GM18870 (cell line): ENCODE measurements at regions not wholly inside any gene's neighbourhood (a gene's known extent, or its start where the extent isn't known, plus 50 kb on each side); places are given as distances from the start of the nearest gene placed in this dataset.

Source experiments
- ATAC-seq: cut with Tn5 transposase; IDR thresholded peaks from one replicate; pipeline ENCODE4 v1.9.1; 2021; ENCODE audit warnings: moderate library complexity; ENCODE audit not compliant: unreplicated experiment

DNA sequence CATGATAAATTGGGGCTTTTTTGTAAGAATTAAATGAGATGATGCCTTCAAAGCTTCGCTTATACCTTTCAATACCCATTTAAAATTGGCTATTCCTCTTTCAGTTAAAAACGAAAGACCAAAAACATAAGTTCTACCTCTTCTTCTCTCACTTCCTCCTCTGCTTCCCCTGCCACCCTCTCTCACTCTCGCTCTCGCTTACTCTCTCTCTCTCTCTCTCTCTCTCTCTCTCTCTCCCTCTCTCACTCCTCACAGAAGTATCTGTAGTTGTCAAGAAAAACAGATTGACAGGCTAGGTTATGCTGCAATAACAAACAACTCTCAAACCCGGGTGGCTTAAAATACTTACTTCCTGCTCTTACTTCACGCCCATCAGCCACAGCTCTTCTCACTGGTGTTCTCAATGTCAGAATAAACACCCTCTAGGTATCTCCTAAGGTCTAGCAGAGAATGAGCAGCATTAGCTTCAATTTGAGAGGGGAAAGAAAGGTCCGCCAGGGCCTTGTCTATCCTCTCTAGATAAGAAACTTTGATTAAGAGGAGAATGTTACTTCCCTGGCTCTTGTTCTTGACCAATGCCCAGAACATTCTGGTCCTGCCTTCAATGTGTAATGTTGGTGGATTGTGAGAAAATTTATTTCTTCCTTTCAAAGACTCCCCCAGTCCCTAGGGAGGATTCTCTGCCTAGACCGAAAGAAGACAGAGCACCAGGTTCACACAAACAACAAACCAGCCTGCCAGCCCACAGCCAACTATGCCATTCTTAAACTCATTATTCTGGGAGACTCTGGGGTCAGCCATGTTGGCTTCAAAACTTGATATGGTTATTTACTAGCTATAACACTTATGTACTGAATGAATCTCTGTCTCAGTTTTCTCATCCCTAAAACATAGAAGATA, 1028.7 kb downstream of the XPNPEP1 start:
- ATAC-seq: peak; percentile 89

DNA sequence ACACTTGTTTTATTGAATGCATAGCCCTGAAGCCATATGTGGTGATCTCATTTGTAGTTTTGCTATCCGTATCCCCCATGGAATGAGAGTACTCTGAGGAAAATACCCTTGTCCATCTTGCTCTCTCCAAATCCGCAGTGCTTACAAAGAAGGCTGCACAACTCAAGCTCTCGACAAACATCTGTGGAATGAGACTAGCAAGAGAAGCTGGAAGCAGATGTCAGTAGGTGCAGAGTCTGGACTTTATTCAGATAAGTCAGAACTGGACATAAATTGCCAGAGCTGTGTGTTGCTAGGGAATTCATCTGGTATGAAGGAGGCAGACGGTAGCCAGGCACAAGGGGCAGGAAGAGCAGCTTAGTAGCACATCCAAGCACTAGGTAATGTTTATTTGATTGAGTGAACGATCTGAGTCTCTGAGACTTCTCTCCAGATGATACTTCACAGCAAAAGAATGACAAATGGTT, 1046.2 kb downstream of the XPNPEP1 start:
- ATAC-seq: no peak

DNA sequence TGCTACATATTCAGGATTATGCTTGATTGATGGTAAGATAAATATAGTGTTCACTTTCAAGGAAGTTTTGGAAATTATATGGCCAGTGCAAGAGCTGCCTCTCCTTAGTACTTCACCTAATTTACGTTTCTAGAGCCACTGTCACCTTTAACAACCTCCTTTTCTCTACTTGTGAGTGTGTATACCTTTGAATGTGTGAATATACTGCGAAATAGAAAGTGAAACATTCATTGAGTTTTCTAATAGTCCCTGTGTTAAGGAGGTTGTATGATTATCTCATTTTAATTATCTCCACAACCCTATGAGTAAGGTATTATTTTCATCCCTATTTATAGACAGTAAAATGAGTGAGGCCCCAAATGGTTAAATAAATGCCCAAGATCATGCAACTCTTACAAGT, 1050.5 kb downstream of the XPNPEP1 start:
- no peak for ATAC-seq

DNA sequence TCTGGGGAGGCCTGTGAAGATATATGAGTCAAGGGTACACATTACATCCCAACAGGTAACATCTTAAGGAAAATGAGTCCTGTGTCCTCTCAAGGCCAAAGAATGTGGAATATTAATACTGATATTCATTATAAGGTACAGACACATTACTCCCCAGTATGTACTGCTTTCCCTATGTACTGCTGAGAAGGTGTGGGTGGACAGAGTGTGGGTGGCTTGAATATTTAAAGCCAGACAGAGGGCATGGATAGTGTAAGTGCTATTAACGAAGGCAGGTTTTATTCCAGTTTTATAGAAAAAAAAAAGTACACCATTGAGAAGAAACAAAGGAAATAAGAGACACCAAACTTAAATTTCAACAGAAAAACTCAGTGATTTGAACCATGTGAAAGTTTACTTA, 1054.4 kb downstream of the XPNPEP1 start:
- no peak for ATAC-seq

DNA sequence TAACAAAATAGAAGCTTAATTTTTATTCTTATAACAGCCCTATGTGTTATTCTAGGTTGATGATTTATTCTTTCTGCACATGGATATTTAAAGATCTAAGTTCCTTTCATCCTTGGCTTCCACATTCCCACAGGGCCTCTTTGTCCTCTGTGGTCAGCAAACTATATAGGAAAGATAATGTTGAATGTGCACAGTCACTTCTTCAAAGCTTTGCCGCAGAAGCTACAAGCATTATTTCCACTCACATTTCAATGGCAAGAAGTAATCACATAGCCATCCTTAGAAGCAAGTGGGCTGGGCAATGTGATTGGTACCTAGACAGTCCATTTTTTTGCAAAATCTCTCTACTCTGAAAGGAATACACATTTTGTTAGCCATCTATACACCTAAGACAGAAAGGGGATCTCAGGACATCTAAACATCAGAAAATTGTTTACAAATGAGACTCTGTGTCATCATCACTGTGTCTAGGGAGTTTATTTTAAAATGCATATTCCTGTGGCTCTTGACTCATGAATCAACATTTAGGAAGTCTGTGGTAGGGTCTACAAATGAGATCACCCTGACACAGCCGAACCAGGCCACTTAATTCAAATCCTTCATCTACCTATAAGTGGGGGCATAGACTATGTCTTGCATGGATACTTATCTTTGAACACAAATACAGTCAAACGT, 1060.5 kb downstream of the XPNPEP1 start:
- no peak for ATAC-seq

DNA sequence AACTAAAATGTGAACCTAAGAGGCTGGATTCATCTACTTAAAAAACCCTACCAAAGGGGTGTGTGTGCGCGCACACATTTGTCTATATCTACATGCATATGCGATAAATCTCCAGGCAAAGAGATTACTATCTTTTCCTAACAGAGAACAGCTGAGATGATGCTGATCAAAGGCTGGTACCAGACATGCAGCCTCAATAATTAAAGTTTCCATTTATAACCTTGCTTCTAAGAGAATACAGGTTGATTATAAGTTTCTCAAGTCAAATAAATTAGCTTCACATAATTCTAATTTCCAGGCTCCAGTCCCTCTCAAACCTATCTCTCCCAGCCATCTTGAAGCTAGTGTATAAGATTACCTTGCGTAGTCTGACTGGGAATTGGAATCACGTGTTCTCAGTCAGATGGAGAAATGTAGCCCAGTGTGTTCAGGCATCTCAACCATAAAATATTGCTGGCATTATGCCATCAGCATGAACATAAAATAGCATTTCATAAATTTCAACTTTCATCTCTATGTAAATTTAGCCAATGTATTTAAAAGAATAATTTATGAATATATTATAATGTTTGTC, 1062.0 kb downstream of the XPNPEP1 start:
- ATAC-seq: no peak

DNA sequence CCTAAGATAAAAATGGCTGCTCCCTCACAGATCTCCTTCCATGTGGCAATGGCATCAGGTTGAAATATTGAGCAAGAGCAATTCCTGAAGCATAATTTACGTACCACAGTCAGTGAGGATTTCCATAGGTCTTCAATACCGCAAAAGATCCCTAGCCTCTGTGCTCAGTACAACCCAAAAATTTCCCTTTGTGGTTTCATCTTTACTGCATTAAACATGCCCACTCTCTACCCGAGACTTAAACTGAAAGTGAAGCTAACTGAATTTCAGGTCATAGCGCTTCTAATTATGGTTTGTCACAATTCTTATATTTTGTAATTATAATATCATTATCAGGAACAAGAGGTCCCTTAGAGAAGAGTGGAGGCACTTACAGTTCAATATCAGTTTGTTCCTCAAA, 1071.1 kb downstream of the XPNPEP1 start:
- ATAC-seq: peak; percentile 84

DNA sequence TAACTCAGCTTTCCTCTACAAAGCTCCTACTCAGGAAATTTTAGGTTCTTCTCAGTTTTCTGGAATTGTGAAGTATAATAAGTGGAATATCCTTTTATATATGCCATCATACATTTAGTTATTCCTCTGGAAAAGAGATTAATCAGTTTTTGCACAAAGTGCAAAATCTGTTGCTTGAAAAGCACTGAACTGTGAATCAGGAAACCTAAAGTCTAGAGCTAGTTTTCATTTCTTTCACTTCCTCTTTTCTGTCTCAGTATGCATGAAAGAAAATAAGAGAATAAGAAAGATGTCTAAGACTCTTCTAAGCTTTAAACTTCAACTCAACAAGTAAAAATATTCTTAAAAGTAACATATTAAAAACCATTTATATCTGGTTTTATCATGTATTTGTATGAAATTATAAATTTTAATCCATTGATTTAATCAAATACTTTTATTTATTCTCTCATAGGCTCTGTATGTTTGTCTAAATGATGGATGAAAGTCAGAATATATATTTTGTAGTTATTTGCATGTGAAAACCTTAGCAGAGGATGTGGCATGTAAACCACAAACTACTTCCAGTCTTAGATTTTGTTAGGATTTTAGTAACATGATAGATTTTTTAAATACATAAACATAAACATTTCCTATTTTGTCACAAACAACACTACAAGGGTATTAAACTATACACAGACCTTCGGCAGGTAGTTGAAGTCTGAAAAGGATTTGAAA, 1073.0 kb downstream of the XPNPEP1 start:
- peak; percentile 88 for ATAC-seq

DNA sequence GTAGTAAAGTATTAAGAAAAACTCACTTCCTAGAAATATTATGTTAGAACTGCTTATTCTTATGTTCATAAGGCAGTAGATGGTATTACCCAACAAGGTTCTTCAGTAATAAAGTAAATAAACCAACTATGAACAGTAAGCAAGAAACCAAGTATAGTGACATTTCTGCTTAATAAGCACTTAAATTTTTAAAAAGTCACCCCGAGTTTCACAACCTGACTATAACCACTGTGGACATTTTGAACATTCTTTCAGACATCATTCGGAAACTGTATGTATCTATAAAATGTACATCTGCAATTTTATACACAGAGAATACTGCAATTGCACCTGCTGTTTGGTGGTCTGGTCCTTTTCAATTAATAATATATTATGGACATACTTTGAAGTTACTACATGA, 1073.6 kb downstream of the XPNPEP1 start:
- ATAC-seq: no peak

DNA sequence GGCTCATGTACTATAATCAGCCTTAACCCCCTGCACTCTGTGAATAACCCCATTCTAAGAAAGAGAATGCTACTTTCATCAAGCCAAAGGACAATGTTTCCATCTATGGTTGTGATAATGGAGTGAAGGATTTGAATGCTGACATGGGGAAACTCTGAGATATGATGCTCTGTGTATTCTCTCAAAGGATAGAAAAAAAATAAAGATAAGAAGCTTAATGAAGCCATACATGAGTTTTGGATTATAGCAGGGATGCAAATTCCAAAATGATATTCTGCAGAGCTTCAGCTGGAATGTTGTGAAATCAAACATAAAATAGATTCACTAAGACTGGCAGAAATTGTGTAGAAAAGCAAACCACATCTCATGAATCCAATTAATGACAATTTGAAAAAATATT, 1074.1 kb downstream of the XPNPEP1 start:
- no peak for ATAC-seq

DNA sequence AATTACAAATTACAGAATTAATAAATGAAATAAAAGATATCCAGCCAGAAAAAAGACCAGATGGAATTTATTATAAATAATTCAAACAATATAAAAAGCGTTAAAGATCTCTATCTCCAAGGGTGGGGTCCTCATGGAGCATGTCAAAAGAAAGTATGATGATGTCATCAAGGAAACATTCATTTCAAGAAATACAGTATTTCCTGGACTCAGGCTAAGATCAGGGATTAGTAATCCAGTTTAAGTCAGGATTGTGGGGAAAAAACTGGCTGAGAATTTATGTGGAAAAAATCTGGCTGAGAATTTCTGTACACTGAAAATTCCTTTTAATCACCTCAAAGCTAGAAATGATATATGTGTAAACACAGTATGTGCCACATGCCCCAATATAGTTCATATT, 1075.3 kb downstream of the XPNPEP1 start:
- no peak for ATAC-seq

DNA sequence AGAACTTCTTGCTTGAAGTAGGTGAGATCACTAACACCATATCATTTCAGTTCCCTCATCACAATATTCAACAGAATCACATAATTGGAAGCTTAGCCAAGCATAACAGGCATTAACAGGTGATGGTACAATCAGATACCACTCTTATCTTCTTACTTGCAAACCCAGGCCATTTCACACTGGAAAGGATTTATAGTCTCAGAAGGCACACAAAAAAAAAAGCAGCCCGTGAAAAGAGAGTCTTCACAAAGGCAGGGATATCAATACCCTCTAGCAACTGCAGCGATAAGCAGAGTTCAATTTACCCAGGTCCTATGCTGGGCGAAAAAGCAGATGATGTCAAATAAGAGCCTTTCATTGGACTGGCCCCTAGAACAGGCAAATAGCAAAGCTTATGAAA, 1082.4 kb downstream of the XPNPEP1 start:
- no peak for ATAC-seq

DNA sequence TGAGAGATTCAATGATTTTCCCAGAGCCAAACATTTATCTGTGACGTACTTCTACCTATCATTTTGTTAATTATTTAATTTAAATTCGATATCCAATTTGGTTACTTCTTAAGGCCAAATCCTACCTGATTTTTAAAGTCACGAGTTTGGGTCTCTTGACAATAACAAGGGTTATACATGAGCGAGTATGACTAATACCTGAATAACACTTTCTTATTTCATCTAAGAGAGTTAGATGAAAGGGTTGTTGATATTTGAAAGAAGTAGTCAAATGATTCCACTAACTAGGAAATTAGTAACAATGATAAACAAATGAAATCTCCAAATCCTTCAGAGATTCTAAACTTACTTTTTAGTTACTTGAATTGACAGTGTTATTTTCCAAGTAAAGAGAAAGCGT, 1086.9 kb downstream of the XPNPEP1 start:
- no peak for ATAC-seq

DNA sequence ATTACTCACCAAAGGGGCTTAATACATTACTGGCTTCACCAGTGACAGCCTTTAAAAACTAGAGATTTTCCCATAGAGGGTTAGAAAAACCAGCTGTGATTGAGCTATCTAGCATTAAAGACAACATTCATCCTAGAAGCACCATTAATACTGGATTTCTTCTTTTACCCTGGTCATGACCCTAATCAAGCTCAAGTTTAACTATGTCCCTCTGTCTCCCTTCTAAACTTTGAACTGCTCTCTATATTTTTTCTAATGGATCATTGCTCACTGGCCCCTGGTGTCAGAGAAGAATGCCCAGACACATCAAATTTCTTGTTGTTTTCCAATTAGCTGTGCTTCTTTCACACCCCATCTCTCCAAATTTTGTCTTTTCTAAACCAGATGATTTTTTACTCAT, 1101.3 kb downstream of the XPNPEP1 start:
- ATAC-seq: no peak

DNA sequence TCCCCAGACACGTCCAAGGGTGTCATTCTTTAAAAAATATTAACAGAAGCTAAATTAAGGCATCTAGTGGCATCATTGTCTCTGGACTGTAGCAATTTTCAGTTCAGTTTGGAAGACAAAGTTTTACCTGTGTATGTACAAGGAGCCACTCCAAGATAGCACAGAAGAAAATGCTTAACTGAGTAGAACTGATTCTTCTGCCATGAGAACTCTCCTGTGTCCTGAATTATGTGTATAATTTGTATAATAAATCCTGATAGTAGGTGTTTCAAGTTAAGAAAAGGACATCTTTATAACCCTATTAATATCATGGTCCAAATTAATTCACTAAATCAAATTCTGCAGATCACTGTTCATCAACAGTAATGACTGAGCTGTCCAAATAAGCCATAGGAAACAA, 1104.0 kb downstream of the XPNPEP1 start:
- ATAC-seq: no peak

DNA sequence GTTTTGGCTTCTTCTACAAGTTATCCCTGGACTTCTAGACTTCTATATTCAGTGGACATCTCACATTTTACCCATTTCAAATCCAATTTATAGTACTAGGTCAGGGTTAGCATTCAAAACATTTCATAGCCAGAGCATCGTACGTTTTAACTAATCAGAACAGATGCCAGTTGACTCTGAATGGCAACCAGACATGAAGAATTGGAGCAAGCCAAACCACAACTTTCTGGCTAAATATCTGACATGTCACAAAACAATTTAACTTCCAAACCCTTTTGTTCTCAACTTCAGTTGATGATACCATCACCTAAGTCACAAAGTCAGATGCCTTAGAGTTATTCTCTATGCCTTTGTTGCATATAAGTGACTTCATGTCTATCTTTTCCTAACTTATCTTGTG, 1105.7 kb downstream of the XPNPEP1 start:
- no peak for ATAC-seq

DNA sequence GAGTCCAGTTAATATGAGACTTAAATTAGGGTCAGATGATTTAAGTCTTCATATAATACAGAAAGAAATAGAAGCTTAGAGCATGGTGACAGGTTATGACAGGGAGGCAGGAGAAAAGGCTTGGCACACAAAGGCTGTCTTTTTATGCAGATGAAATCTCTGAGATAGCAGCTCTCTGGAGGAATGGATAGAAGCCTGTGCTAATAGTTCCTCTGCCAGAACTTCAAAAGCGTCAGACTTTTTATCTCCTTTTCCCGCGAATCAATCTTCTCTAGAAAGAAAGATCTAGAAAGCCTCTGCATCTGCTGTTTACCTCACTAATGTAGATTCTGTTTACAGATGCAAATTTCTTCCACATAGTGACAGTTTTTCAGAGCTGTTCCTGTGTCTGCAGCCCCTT, 1106.2 kb downstream of the XPNPEP1 start:
- no peak for ATAC-seq

DNA sequence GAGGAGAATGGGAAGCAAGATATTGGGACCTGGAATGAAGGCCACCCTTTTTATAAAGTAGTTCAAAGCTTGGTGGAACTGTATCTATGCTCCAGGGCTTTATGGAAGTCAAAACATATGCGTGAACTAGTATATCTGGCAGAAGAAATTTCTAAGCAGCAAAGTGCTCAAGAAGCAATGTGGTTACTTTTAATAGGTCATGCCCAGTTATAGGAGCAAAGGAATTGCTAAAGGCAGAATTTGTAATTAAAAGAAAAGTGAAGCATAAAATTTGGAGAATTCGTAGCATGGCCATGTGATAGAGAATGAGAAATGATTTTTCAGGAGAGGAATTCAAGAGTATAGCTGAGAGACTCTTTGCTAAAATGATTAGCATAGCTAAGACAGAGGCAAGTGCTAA, 1110.4 kb downstream of the XPNPEP1 start:
- ATAC-seq: no peak

DNA sequence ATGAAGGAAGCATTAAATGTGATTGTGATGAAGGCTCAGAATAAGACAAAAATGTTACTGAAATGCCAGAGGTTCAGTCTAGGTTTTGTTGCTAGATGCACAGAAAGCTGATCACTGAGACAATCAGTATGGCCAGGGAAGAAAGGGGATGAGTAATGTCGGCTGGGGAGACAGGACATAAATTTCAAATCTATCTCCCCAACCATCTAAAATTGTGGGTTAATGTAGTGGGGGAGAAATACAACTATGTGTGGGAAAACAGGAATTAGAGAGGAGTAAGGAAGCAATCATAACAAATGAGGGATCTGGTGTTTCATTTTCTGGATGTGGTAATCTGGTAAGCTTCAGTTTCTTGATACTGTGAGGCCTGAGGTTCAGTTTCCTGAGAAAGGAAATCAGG, 1111.0 kb downstream of the XPNPEP1 start:
- ATAC-seq: no peak

DNA sequence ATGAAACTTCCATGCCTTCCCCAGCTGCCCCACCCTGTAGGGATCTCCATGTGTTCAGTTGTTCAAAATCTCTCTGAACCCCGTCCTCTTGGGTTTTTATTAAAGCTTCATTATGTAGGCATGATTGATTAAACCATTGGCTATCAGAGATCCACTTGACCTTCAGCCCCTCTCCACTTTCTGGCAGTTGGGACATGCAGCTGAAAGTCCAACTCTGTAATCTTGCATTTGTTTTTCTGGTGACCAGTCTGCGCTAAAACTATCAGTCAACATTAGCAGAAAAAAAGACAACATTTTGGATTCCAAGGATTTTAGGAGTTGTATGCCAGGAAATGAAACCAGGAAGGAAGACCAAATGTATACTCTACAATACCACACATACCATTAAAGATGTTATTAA, 1115.1 kb downstream of the XPNPEP1 start:
- ATAC-seq: no peak

DNA sequence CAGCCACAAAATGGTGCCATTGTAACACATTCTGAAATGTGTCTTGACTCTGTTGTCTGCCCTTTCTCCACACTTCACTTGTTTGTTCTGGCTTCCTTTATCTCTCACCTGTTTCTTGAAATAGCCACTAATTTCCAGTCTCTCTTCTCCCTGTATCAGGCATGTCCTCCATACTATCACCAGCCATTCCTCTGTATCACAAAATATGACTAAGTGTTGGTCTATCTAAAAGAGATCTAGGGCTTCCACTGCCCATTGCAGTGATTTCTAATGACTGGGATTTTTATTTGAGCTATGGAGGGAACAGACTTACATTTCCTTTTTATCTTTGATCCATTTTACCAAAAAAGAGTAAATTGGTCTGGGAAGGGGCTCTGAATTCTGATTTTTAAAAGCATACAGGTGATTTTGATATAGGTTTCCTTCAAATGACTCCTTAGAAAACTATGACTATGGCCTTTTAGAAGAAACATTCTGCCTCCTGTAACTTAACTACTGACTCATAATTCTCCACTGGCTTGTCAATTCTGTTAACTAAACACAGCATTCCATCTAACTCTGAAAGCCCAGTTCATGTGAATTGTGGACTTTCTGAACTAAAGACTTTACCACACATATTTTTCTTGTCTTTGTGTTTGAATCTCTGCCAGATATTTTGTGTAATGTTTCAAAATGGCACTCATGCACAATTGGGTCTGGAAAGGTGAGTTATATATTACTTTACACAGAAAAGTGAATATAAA, 1121.4 kb downstream of the XPNPEP1 start:
- ATAC-seq: no peak
